DOHH2 (cell line): ENCODE measurements at regions not wholly inside any gene's neighbourhood (a gene's known extent, or its start where the extent isn't known, plus 50 kb on each side); places are given as distances from the start of the nearest gene placed in this dataset.

Experiments
- CTCF ChIP-seq: fragments of 200-600 bp; sonication (generic); IDR thresholded peaks from one replicate; pipeline ENCODE4 v1.5.1; 2014; ENCODE audit warnings: antibody characterized with exemption, mild to moderate bottlenecking, low read depth, low read length; ENCODE audit not compliant: poor library complexity, severe bottlenecking
- EZH2phosphoT487 ChIP-seq: fragments of 200-600 bp; sonication (generic); IDR thresholded peaks from 2 replicates; pipeline ENCODE4 v1.6.1; 2017; ENCODE audit warnings: borderline replicate concordance, mild to moderate bottlenecking, antibody characterized with exemption, low read length, moderate library complexity, mixed read lengths

GRCh38 chr21:22355949-22356348 lies 1357.7 kb downstream of the NCAM2 start:
- TF ChIP-seq CTCF (no peak), EZH2phosphoT487 (no peak)
